NCI-H146 treated with DMSO at 0.1 percent for 48 hours (cell line): ENCODE measurements at regions not wholly inside any gene's neighbourhood (a gene's known extent, or its start where the extent isn't known, plus 50 kb on each side); places are given as distances from the start of the nearest gene placed in this dataset.
"Not testable (repeated sequence)": the region's sequence is repeated elsewhere in the genome, so short reads cannot be mapped to it uniquely, and the experiment has no call there.

ENCODE experiments used
- DNase-seq: peaks from one replicate; lab custom pipeline; 2025; ENCODE audit not compliant: unreplicated experiment; lab: John Stamatoyannopoulos, UW

DNA sequence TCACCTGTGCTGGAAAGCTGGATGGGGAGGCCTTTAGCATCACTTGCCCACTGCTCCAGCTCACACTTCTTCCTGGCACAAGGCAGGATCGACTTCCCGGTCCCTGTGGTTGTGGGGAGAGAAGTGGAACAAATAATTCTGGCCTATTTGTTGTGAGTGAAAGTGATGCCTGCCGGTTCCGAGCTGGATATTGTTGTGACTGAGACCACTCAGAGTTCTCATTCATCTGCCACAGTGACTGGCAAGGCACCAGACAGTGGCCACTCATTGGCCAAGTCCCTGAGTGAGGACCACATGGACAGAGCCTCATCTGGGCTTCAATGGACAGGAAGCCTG, 191.9 kb downstream of the PTPRU start:
- no peak for DNase-seq

DNA sequence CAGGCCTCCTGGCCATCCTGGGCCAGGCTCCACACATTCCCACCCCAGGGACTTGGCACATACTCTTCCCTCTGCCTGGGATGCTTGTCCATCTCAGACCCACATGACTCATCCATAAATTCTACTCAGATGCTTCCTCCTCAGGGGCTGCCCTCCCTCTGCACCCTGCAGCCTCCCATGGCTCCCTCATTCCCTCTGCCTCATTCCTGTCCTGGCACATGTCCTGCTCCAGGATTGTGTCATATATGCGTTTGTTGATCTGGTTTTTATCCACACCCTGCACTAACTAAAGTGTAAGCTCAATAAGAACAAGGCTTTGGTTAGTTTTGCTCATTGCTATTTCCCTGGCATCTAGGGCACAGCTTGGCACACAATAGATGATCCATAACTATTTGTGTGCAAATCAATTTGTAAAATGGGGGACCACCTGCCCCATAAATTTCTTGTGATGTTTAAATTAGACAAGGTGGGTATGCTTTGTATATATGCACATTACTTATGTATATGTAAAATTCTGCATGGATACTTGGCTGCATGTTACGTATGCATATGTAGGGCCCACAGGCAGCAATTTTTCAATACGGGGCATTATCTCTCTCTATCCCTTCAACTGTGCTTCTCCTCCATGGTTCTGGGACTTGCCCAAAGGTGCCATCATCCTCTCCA, 191.4 kb downstream of the PTPRU start:
- DNase-seq = no peak

DNA sequence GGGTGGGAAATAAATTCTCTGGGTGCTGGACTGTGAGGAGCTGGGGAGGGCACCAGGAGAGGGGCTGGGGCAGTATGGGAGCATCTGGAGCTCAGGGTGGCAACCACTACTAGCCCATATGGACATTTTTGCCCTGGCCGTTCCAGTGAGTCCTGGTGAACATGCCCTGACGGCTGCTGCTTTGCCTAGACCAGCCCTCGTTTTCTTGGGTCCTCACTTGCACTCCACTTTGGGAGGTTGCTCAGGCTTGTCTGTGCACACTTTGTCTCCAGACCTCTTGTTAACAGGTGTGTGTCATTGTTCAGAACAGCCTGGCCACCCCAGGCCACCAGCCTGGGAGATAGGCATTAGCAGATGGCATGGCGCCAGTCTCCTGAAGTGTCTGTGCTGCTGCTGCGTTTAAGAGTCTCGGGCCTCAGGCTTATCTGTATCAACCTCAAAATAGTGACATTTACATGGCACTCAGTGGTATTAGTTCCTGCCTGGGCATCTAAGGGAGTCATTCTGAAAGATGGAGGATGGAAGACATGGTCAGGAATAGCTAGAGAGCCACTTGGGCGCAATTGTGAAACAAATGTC, 190.5 kb downstream of the PTPRU start:
- no peak for DNase-seq

DNA sequence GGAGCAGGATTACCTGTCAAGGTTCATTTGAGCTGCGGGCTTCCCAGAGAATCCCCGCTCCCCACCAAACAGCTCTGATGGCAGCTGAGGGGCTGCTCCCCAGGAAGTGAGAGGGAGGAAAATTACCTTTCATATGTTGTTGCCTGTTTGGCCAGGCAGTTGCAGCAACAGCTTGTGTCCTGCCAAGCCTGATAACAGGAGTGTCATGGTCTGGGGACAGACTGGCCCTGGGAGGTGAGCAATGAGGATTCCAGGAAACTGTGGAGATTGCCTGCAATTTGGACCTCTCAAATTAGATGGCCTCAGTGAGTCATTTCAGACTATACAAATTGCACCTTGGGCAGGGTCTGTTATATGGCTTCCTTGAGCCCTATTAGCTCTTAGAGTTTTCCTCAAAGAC, 189.3 kb downstream of the PTPRU start:
- DNase-seq = no peak

DNA sequence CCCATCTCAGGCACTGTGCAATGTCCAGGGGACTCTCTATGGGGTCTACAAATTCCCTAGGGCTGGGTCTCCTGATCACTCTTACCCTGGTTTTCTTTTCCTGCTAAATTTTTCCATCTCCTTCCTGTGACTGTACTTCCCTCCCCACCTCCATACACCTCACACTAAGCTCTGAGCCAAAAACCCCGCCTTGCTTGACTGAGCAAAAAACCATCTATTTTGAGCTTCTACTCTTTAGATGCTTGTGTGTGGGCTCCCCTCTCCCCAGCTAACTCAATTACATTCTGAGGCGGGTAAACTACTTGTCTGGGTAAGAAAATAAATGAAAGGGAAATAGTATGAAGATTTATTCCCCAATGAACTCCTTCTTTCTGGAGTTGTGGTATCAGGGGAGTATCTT, 187.9 kb downstream of the PTPRU start:
- no peak for DNase-seq

DNA sequence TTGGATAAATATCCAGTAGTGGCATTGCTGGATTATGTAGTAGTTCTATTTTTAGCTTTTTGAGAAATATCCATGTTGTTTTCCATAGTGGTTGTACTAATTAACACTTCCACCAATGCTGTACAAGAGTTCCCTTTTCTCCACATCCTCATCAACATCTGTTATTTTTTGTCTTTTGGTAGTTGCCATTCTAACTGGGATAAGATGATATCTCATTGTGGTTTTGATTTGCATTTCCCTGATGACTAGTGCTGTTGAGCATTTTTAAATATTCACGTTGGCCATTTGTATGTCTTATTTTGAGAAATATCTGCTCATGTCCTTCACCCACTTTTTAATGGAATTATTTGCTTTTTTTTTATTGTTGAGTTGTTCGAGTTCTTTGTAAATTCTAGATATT, 183.9 kb downstream of the PTPRU start:
- DNase-seq = no peak

DNA sequence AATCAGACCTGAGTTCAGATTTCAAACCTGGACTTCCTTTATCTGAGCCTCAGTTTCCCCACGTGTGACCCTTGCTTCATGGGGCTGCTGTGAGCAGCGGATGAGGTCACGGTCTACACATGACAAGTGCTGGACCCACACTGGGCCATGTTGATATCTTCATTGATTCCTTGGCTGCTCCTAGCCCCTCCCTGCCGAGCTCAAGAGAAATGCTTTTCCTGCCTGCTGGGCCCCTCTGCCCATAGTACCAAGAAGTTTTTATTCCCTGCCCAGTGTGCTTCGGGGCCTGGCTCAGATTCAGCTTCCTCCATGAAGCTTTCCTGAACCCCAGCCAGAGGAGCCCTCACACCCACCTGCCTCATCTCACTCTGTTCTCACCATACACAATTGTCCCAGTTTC, 181.6 kb downstream of the PTPRU start:
- no peak for DNase-seq

DNA sequence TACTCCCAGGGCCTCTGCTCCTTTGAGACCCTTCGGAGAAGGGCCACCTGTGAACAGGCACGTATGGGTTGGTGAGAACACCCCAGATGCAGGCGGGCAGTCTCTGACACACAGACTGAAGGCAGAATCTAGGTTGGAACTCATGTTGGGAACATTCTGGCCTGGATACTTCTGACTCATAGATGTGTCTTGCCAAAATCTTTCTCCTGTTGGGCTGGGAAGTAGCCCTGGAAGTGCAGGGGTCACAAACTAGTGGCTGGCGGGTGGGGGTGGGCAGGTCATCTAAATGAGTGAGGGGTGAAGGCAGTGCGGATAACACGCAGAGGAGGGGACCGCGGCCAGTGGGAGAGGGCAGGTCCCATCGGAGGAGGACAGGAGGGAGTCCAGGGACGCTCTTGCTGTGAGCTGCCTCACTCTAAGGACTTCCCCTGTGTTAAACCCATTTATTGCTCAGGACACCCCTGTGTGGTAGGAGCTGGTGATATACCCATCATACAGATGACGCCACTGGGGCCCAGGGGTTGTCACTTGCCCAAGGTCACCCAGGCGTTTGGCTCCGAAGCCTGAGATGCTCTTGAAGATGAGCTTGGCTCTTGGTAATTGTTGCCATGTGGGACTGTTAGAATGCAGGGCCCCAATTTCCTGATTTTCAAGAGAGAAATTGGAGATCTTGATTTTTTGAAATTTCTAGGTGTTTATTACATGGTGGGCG, 181.0 kb downstream of the PTPRU start:
- no peak for DNase-seq

DNA sequence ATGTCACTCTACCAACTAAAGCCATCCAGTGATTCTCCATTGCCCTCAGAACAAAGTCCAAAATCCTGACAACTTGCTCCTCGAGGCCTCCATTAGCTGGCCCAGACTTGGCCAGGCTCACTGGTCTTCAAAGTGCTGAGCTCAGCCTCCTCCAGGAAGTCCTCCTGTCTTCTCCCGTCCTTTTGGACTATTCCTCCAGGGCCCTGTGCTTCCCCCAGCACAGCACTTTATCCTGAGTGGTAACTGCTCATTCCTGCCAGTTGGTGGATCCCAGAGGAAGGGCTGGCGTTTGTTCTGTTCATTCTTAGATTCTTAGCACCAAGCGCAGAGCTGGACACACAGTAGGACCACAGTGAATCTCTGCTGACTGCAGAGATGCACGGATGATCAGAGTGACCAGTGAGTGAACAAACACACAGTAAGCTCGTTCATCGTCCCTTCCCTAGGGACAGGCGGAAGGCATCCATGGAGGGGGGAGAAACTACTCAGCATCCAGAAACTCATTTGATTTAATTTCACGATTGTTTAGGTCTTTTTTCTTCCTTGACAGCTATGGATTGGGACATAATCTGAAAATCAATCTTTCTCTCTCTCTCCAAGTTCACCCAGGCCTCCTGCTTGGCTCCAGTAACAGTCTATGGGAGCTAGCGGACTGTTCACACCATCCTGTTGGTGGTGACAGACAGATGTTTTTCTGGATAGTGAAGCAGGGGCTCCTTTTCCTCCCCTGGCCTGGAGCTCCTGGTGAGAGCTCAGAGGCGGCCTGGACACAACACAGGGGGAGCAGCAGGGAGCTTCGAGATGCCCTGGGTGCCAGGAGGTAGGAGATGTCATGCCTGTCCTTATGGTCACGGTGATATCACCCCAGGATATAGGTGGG, 180.2 kb downstream of the PTPRU start:
- no peak for DNase-seq

DNA sequence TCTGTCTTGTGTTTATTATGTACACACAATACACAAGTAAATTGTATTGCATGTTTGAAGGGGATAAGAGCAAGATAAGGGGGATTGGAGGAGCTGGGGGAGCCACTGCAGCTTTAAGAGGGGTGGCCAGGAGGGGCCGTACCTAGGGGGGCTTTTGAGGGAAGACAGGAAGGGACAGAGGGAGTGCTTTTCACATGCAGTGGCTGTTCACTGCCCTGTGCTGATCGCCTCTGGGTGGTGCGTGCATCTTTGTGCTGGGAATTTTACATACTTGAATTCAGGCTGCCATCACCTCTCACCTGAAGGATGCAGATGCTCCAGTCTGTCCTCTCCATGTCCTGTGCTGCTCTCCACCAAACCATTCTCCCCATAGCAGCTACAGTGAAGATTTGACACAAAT, 179.5 kb downstream of the PTPRU start:
- no peak for DNase-seq

DNA sequence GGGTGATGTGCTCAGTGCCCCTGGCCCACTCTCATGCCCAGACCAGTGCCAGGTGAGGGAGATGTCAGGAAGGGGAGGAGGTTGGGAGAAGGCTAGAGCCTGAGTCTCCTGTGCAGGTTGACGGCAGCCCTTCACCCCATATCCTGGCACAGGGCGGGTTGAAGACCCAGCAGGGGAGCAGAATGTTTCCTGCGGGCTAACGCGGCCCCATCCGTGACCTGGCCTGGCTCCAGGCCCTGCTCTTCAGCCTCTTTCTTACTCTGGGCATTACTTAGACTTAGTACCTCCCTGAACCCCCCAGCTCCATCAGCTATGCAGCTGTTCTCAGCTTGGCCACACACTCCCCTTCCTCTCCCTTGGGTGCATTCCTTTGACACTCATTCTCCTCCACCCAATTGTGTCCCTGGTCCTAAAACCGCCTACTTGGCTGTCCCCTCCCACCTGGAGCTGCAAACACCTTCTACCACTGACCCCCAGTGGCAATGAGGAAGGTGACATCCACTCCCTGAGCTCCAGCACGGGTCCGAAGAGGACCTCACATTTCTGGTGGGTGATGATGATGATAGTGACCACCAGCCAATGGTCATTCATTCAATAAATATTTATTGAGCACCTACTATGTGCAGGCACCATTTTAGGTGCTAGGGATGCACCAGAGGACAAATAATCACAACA, 179.0 kb downstream of the PTPRU start:
- DNase-seq = peak; percentile 47

DNA sequence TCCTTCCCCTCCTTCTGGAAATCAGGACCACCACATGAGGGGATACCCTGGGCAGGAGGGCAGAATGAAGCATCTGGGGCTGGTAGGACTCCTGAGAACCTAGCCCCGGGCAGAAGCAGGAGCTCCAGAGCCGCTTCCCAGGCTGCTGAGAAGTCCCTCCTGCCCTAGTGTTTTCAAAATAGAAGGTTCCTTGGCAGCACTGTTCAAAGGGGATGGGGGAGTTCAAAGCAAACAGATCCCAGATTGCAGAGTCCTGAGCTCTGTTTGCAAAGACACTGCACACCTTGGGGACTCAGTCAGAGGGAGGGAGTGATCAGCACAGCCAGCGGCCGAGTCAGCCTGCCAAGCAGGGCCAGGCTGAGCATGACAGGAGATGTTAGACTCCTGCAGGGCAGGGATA, 177.8 kb downstream of the PTPRU start:
- DNase-seq = no peak

DNA sequence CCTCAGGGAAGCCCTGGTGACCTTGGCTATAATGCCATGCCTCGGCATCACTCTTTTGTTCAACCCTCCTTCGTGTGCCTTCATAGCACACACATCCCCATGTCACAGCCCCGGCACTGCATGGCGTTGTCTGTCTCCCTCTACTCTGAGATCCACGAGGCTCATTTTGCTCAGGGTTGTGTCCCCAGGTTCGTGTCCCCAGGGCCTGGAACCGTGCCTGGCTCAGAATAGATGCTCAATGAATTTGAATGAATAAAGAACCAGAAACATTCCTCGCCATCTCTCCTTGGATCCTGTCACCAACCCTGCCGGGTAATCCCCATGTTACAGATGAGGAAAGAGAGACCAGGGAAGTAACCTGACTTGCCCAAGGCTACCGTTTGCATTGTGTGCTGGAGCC, 177.3 kb downstream of the PTPRU start:
- DNase-seq = no peak

DNA sequence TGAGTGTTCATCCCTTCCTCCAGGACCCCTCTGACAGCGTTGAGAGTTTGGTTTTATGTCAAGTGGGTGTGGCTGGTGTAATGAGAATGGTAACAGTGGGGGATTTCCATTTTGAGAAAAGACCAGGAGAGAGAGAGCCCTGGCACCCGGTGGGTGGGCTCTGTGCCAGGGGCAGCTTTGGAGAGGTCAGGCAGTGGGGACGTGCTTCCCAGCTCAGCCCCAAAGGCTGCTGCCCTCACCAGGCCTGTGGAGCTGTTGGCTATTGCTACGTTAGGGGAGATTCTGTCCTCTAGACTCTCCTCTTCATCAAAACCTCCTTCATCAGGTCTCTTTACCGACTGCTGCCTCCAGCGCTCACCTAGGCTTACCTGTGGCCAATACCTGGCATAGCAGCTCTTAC, 176.3 kb downstream of the PTPRU start:
- DNase-seq = no peak

DNA sequence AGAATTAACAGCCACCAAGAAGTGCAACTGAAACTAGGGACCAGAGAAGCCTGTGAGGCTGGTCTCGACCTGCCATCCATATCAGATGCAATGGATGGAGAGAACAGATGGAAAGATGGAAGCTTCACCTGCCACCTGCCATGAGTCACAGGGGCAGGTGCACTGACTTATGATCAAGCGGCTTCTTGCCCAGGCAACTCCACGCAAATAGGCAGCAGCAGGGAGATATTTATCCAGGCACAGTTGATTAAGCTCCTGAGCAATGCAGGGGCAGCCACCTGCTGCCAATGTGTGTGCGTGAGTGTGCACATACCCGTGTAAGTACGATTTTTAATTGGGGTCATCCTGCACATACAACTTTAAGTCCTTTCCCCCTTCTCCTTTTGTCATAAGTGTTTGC, 174.2 kb downstream of the PTPRU start:
- peak; percentile 90 for DNase-seq

DNA sequence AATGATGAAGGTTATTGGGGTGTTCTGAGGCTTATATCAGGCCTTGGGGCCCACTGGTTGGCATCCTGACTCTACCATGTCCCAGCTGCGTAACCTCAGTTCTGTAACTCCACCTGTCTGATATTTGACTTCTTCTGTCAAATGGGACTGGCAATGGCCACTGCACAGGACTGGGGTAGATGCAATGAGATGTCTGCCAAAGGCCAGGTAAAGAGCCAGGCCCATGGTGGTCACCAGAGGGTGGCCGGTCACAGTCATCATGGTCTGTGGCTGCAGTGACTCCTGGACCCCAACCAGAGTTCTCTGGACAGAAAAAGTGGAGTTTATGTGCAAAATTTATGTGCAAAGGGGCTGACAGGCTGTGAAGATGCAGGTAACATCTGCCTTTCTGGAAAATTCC, 173.3 kb downstream of the PTPRU start:
- DNase-seq = no peak

DNA sequence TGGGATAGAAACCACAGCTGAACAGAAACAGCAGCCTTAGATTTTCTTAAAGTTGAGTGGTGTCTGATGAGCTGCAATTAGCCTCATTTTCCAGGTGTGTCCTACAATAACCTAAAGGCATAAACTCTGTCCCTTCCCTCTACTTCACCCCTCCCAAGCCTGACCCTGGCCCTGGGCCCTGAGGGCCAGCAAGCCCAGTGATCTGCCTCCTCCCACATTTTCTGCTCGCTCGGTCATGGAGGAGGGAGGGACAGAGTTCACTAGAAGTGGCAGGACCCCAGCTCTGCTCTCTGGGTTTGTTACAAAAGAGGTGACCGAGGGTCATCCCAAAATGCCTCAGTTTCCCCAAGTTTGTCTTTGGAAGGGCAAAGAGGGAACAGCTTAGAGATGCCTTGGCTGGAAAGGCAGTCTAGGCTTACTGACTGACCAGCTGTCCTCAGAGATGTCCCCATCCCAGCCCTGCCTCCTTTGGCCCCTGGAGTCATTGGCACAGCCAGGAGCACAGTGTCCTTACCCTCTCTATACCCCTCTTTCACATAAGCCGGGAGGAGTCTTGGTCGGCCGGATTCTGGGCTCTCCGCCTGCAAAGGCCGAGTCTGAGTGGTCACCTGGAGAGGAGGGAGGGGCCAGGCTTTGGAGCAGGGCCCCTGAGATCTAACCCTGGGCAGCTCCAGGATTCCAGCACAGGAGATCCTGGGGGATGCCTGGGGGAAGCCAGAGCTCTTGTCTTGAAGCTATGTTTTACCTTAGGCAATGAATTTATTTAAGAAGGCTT, 172.7 kb downstream of the PTPRU start:
- no peak for DNase-seq

DNA sequence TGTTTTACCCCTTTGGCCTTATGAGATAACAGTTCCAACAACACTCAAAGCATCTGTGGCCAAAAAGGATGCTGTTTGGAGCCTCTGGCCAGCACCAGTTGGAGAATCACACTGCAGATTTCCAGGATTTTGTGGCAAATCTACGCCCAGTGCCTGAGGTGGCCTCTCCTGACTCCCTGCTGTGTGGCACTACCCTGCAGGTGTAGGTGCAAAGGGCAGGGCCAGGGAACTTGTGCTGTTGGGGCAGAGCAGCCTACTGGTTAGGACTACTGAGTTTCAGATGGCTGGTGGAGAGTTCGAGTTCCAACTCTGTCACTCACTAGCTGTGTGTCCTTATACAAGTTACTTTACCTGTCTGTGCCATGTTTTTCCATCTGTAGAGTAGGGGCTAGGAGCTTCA, 170.5 kb downstream of the PTPRU start:
- no peak for DNase-seq

DNA sequence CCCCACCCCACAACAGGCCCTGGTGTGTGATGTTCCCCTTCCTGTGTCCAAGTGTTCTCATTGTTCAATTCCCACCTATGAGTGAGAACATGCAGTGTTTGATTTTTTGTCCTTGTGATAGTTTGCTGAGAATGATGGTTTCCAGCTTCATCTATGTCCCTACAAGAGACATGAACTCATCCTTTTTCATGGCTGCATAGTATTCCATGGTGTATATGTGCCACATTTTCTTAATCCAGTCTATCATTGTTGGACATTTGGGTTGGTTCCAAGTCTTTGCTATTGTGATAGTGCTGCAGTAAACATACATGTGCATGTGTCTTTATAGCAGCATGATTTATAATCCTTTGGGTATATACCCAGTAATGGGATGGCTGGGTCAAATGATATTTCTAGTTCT, 163.9 kb downstream of the PTPRU start:
- DNase-seq = not testable (repeated sequence)

DNA sequence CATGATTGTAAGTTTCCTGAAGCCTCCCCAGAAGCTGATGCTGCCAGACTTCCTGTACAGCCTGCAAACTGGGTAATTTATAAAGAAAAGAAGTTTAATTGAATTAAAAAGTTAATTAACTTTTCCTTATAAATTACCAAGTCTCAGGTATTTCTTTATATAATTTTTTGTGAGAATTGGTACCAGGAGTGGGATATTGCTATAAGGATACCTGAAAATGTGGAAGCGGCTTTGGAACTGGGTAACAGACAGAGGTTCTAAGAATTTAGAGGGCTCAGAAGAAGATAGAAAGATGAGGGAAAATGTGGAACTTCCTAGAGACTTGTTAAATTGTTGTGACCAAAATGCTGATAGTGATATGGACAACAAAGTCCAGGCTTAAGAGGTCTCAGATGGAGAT, 163.1 kb downstream of the PTPRU start:
- DNase-seq = no peak

DNA sequence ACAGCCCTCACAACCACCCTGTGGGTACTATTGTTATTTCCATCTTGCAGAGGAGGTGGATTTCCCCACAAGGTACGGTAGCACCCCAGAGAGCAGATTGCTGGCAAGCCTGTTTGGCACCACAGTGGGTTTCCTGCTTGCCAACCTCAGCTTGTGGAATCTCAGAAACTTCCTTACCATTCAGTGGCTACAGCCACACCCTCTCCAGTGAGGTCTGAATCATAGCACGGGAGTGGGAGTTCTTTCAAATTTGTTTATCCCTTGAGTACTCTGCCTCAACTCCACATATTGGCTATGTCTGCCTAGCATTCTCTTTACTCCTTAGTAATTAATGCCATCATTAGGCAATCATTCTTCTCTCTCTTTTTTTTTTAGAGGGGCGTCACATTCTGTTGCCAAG, 162.1 kb downstream of the PTPRU start:
- DNase-seq = no peak
